Ishikawa (cell line): ENCODE measurements at regions not wholly inside any gene's neighbourhood (a gene's known extent, or its start where the extent isn't known, plus 50 kb on each side); places are given as distances from the start of the nearest gene placed in this dataset.

Source experiments
- CEBPB ChIP-seq: IDR thresholded peaks from 2 replicates; pipeline ENCODE4 v1.6.1; 2012
- CREB1 ChIP-seq: IDR thresholded peaks from 2 replicates; pipeline ENCODE4 v1.6.1; 2012; ENCODE audit warnings: low read depth
- EGR1 ChIP-seq: IDR thresholded peaks from 2 replicates; pipeline ENCODE4 v1.6.1; 2012
- EP300 ChIP-seq: IDR thresholded peaks from 2 replicates; pipeline ENCODE4 v1.6.1; 2012; ENCODE audit warnings: borderline replicate concordance
- FOXM1 ChIP-seq: IDR thresholded peaks from 2 replicates; pipeline ENCODE4 v1.6.1; 2012; ENCODE audit warnings: low read depth, borderline replicate concordance
- MAX ChIP-seq: IDR thresholded peaks from 2 replicates; pipeline ENCODE4 v1.6.1; 2012
- NFIC ChIP-seq: IDR thresholded peaks from 2 replicates; pipeline ENCODE4 v1.6.1; 2012
- RAD21 ChIP-seq: IDR thresholded peaks from 2 replicates; pipeline ENCODE4 v1.6.1; 2012; ENCODE audit warnings: low read depth
- REST ChIP-seq: IDR thresholded peaks from 2 replicates; pipeline ENCODE4 v1.6.1; 2012; ENCODE audit warnings: low read depth, mild to moderate bottlenecking
- TAF1 ChIP-seq: IDR thresholded peaks from 2 replicates; pipeline ENCODE4 v1.6.1; 2012; ENCODE audit warnings: low read depth, mild to moderate bottlenecking
- TCF12 ChIP-seq: IDR thresholded peaks from 2 replicates; pipeline ENCODE4 v1.6.1; 2012; ENCODE audit warnings: low read depth
- TEAD4 ChIP-seq: IDR thresholded peaks from 2 replicates; pipeline ENCODE4 v1.6.1; 2012
- USF1 ChIP-seq: IDR thresholded peaks from 2 replicates; pipeline ENCODE4 v1.6.1; 2012
- YY1 ChIP-seq: IDR thresholded peaks from 2 replicates; pipeline ENCODE4 v1.6.1; 2012; ENCODE audit warnings: low read depth
- ZBTB7A ChIP-seq: IDR thresholded peaks from 2 replicates; pipeline ENCODE4 v1.6.1; 2012; ENCODE audit warnings: low read depth

GRCh38 chr1:219072329-219072728 lies 101.3 kb upstream of the LYPLAL1 start:
- no peak for TF ChIP-seq ZBTB7A
- TF ChIP-seq REST: no peak
- TF ChIP-seq TEAD4: no peak
- no peak for TF ChIP-seq TAF1
- no peak for TF ChIP-seq NFIC
- no peak for TF ChIP-seq EGR1

GRCh38 chr1:219074084-219074728 lies 99.5 kb upstream of the LYPLAL1 start:
- no peak for TF ChIP-seq CEBPB
- no peak for TF ChIP-seq FOXM1
- TF ChIP-seq MAX: no peak
- TF ChIP-seq TAF1: no peak
- no peak for TF ChIP-seq TEAD4
- no peak for TF ChIP-seq YY1

- TF ChIP-seq TEAD4 (no peak), RAD21 (no peak), YY1 (no peak), TCF12 (no peak), NFIC (no peak), EGR1 (no peak), CEBPB (no peak), USF1 (no peak), EP300 (no peak)
Measured at GRCh38 chr1:219075121-219075879, 98.4 kb upstream of the LYPLAL1 start.

- no peak for TF ChIP-seq TCF12
- no peak for TF ChIP-seq MAX
- no peak for TF ChIP-seq TEAD4
- no peak for TF ChIP-seq REST
- TF ChIP-seq RAD21: no peak
- TF ChIP-seq USF1: no peak
- no peak for TF ChIP-seq EP300
- no peak for TF ChIP-seq EGR1
- no peak for TF ChIP-seq YY1
- TF ChIP-seq CREB1: no peak
- no peak for TF ChIP-seq CEBPB
- no peak for TF ChIP-seq TAF1
- no peak for TF ChIP-seq NFIC
- no peak for TF ChIP-seq ZBTB7A
- no peak for TF ChIP-seq FOXM1
Measured at GRCh38 chr1:219076326-219076937, 97.2 kb upstream of the LYPLAL1 start.

GRCh38 chr1:219081943-219082925 lies 91.4 kb upstream of the LYPLAL1 start:
- TF ChIP-seq EGR1: no peak
- no peak for TF ChIP-seq RAD21
- no peak for TF ChIP-seq TCF12
- no peak for TF ChIP-seq FOXM1
- TF ChIP-seq USF1: no peak
- no peak for TF ChIP-seq YY1
- TF ChIP-seq MAX: no peak
- no peak for TF ChIP-seq REST
- TF ChIP-seq TEAD4: no peak
- no peak for TF ChIP-seq EP300
- no peak for TF ChIP-seq NFIC
